CD4-positive, CD25-positive, alpha-beta regulatory T cell (primary cell): ENCODE measurements at regions not wholly inside any gene's neighbourhood (a gene's known extent, or its start where the extent isn't known, plus 50 kb on each side); places are given as distances from the start of the nearest gene placed in this dataset.
"Not testable (repeated sequence)": the region's sequence is repeated elsewhere in the genome, so short reads cannot be mapped to it uniquely, and the experiment has no call there.

Source experiments
- ATAC-seq, 2 donors: fragments of 150-1000 bp; cut with Tn5 transposase; one replicate each; pipeline ENCODE4 v1.10.0; 2021; ENCODE audit warnings: low read depth in 2 of 2, moderate number of reproducible peaks in 2 of 2, moderate library complexity in 1 of 2
- DNase-seq, 3 donors: peaks; one replicate each; pipeline versions ENCODE4 v3.0.0 to v3.0.0-alpha.2; 2012 to 2022; ENCODE audit warnings: mixed read lengths in 1 of 3
- H3K27ac ChIP-seq: one replicate; pipeline ENCODE4 v1.7.0; 2013; ENCODE audit warnings: mild to moderate bottlenecking, low read length; ENCODE audit not compliant: insufficient read depth, poor library complexity, severe bottlenecking
- H3K27me3 ChIP-seq: one replicate; pipeline ENCODE4 v1.7.0; 2013; ENCODE audit warnings: low read length; ENCODE audit not compliant: control insufficient read depth, insufficient read depth
- H3K36me3 ChIP-seq: one replicate; pipeline ENCODE4 v1.7.0; 2013; ENCODE audit warnings: mild to moderate bottlenecking, low read length, moderate library complexity; ENCODE audit not compliant: control insufficient read depth, insufficient read depth
- H3K4me1 ChIP-seq: 2 replicates; pipeline ENCODE4 v1.7.0; 2013; ENCODE audit warnings: mild to moderate bottlenecking, low read length; ENCODE audit not compliant: insufficient read depth, control insufficient read depth, poor library complexity, severe bottlenecking
- H3K4me3 ChIP-seq: one replicate; pipeline ENCODE4 v1.7.0; 2013; ENCODE audit warnings: low read depth, mild to moderate bottlenecking, low read length, moderate library complexity
- H3K9me3 ChIP-seq, 2 experiments: 1 replicate in 1 of 2; 2 replicates in 1 of 2; pipeline ENCODE4 v1.7.0; 2013; ENCODE audit warnings: low read length in 2 of 2, mild to moderate bottlenecking in 1 of 2, moderate library complexity in 1 of 2; ENCODE audit not compliant: control insufficient read depth in 2 of 2
- H3K27ac Mint-ChIP-seq, 3 donors: one replicate each; pipeline ENCODE4 v1.8.0; 2020 to 2022; ENCODE audit warnings: mild to moderate bottlenecking in 3 of 3, mixed read lengths in 3 of 3, moderate library complexity in 2 of 3
- H3K27me3 Mint-ChIP-seq: one replicate; pipeline ENCODE4 v1.8.0; 2022; ENCODE audit warnings: mild to moderate bottlenecking, mixed read lengths
- H3K36me3 Mint-ChIP-seq: one replicate; pipeline ENCODE4 v1.8.0; 2020; ENCODE audit warnings: mixed read lengths
- H3K4me1 Mint-ChIP-seq, 4 donors: one replicate each; pipeline ENCODE4 v1.8.0; 2020 to 2022; ENCODE audit warnings: mixed read lengths in 4 of 4, mild to moderate bottlenecking in 1 of 4
- H3K4me3 Mint-ChIP-seq, 4 donors: one replicate each; pipeline ENCODE4 v1.8.0; 2020 to 2022; ENCODE audit warnings: mild to moderate bottlenecking in 4 of 4, mixed read lengths in 4 of 4, moderate library complexity in 3 of 4
- H3K9me3 Mint-ChIP-seq, 7 donors: one replicate each; pipeline ENCODE4 v1.8.0; 2020 to 2022; ENCODE audit warnings: mixed read lengths in 7 of 7, mild to moderate bottlenecking in 3 of 7, moderate library complexity in 2 of 7

DNA sequence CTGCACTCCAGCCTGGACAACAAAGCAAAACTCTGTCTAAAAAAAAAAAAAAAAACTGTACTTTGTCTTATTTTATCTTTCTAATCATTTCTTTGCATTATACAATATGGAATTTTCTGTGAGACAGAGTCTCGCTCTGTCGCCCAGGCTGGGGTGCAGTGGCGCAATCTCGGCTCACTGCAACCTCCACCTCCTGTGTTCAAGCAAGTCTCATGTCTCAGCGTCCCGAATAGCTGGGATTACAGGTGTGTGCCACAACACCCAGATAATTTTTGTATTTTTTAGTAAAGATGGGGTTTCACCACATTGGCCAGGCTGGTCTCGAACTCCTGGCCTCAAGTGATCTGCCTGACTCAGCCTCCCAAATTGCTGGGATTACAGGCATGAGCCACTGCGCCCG lies 90.0 kb downstream of the MRPL14 start:
- ATAC-seq, H3K4me1 Mint-ChIP-seq, H3K36me3 Mint-ChIP-seq, H3K27ac Mint-ChIP-seq, H3K4me1 ChIP-seq, DNase-seq, H3K27me3 ChIP-seq, H3K4me3 ChIP-seq, H3K36me3 ChIP-seq, H3K27ac ChIP-seq, H3K9me3 Mint-ChIP-seq, H3K4me3 Mint-ChIP-seq, H3K9me3 ChIP-seq: not testable (repeated sequence)
- peaks cover 17% of the 10 kb centered on the region for H3K27me3 Mint-ChIP-seq

DNA sequence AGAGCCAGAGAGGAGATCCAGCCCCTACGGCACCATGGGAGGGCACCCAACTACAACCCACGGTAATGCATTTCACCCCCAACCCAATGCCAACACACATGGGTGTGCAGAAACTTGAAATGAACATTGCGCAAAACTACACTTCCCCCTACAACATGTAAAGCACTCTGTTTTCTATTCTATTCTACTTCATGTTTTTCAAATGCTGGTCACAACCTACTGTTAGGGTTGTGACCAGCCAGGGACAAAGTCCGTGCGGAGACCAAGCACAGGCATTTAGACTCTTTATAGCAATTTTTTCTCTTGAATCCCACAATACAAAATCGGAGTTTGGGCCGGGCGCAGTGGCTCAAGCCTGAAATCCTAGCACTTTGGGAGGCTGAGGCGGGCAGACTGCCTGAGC lies 90.6 kb downstream of the MRPL14 start:
- Histone ChIP-seq H3K27me3 (no peaks in the 10 kb centered on the region), H3K4me1 (no peaks in the 10 kb centered on the region), H3K9me3 (no peaks in the 10 kb centered on the region), H3K4me3 (no peak overlapping the region), H3K27ac (no peak overlapping the region), H3K36me3 (no peaks in the 10 kb centered on the region)
- no peak for ATAC-seq
- Mint-ChIP-seq H3K4me1 (peaks cover 0 to 2% (median 0%) of the 10 kb centered on the region in 4 donors), H3K27ac (peak overlapping the region in 1 of 3 donors; percentile 44), H3K9me3 (no peaks in the 10 kb centered on the region), H3K36me3 (no peaks in the 10 kb centered on the region), H3K4me3 (no peak overlapping the region), H3K27me3 (peaks cover 21% of the 10 kb centered on the region)
- no peak for DNase-seq

DNA sequence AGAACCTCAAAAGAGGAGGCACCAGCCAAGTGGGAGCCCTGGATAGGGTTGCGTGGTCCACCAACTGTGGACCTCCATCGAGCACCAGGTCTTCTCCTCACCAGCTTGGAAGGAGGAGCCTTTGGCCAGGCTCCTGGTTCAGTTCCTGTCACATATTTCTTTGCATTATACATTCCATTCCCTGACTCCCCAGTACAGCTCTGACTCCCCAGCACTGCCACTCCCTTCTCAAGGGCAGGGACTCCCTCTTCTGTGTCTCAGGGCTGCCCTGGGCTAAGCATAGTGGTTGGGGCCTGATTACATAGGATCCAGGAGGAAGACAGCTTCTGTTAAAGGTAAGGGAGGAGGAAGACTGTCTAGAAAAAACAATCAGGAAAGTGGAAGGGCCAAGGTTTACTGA lies 91.1 kb downstream of the MRPL14 start:
- peaks cover 0 to 2% (median 0%) of the 10 kb centered on the region in 4 donors for H3K4me1 Mint-ChIP-seq
- no peaks in the 10 kb centered on the region for H3K9me3 Mint-ChIP-seq
- H3K9me3 ChIP-seq, result no peaks in the 10 kb centered on the region
- peak overlapping the region in 1 of 3 donors; percentile 44 for H3K27ac Mint-ChIP-seq
- H3K36me3 ChIP-seq, result no peaks in the 10 kb centered on the region
- H3K4me3 ChIP-seq, result no peak overlapping the region
- no peaks in the 10 kb centered on the region for H3K36me3 Mint-ChIP-seq
- ATAC-seq (no peak), DNase-seq (no peak)
- no peaks in the 10 kb centered on the region for H3K4me1 ChIP-seq
- no peak overlapping the region for H3K27ac ChIP-seq
- no peak overlapping the region for H3K4me3 Mint-ChIP-seq
- peaks cover 21% of the 10 kb centered on the region for H3K27me3 Mint-ChIP-seq
- H3K27me3 ChIP-seq, result no peaks in the 10 kb centered on the region

DNA sequence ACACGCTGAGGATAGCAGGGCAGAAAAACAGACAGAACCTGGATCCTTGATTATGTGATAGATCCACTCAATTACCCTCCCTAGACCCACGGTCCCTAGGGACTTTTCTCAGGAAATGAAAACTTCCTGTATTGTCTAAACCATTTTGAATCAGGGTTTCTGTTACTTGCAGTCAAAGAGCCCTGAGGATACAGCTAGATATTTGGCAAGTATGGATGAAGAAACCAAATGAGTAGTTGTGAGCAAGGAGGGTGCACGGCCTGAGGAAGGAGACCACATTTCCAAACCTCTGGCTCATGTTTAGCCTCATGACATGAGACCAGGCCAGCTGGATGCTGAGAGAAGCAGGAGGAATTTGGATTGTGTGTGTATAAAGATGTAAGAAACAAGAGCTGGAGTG lies 91.6 kb downstream of the MRPL14 start:
- H3K9me3 Mint-ChIP-seq, result no peaks in the 10 kb centered on the region

DNA sequence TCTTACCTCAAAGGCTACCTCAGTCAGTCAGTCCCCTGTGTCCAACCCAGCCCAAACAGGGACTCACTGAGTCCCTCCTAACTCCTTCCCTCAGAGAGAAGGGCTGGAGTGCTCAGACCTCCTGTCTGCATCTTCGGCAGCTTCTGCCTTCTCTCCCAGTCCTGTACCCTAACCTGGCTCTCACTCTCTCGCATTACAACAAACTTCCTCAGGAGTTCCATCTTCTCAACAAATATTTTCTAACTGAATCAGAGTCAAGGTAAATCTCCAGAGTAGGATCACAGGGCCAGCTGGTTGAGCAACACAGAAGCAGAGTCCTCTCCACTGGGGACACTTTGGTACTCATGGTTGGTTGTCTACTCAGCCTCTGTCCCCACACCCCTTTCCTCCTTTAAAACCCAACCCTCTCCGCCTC lies 92.3 kb downstream of the MRPL14 start:
- Mint-ChIP-seq H3K9me3 (no peaks in the 10 kb centered on the region), H3K4me3 (no peak overlapping the region), H3K27ac (peak overlapping the region in 1 of 3 donors; percentile 78), H3K27me3 (peaks cover 21% of the 10 kb centered on the region), H3K36me3 (no peaks in the 10 kb centered on the region), H3K4me1 (peaks cover 0 to 2% (median 0%) of the 10 kb centered on the region in 4 donors)
- Histone ChIP-seq H3K4me3 (no peak overlapping the region), H3K27ac (no peak overlapping the region), H3K9me3 (no peaks in the 10 kb centered on the region), H3K4me1 (no peaks in the 10 kb centered on the region), H3K27me3 (no peaks in the 10 kb centered on the region), H3K36me3 (no peaks in the 10 kb centered on the region)
- ATAC-seq (no peak), DNase-seq (no peak)

More for the DNA sequence above, 91.6 kb downstream of the MRPL14 start:
- peaks cover 0 to 2% (median 0%) of the 10 kb centered on the region in 4 donors for H3K4me1 Mint-ChIP-seq
- Histone ChIP-seq H3K27ac (no peak overlapping the region), H3K4me3 (no peak overlapping the region), H3K36me3 (no peaks in the 10 kb centered on the region), H3K9me3 (no peaks in the 10 kb centered on the region), H3K27me3 (no peaks in the 10 kb centered on the region), H3K4me1 (no peaks in the 10 kb centered on the region)
- H3K36me3 Mint-ChIP-seq, result no peaks in the 10 kb centered on the region
- no peak overlapping the region for H3K4me3 Mint-ChIP-seq
- H3K27me3 Mint-ChIP-seq, result peaks cover 21% of the 10 kb centered on the region
- no peak for DNase-seq
- no peak for ATAC-seq
- H3K27ac Mint-ChIP-seq, result no peak overlapping the region

DNA sequence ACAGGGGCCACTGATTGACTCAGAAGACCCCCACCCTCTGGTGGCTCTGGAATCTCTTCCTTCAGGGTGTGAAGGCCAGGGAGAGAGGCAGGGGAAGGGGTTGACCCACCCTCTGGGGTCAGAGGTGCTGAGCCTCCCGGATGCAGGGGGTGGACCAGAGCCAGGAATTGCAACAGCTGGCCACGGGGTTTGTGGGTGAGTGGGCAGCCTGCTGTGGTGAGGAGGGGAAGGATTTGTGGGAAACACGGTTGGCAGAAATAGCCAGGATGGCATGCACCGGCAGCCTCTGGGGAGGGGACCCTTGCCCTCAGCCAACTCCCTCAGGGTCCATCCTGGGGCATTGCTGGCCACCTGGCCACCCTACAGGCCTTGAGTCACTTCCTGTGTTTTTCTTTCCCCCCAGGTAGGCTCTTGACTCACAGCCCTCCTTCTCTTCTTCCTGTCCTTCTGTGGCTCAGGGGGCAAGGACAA lies 92.8 kb downstream of the MRPL14 start:
- peak overlapping the region in 1 of 3 donors; percentile 78 for H3K27ac Mint-ChIP-seq
- H3K36me3 Mint-ChIP-seq, result no peaks in the 10 kb centered on the region
- no peak overlapping the region for H3K4me3 Mint-ChIP-seq
- DNase-seq (no peak), ATAC-seq (no peak)
- Histone ChIP-seq H3K27ac (no peak overlapping the region), H3K9me3 (no peaks in the 10 kb centered on the region), H3K4me3 (no peak overlapping the region), H3K4me1 (no peaks in the 10 kb centered on the region), H3K27me3 (no peaks in the 10 kb centered on the region), H3K36me3 (no peaks in the 10 kb centered on the region)
- peaks cover 0 to 2% (median 0%) of the 10 kb centered on the region in 4 donors for H3K4me1 Mint-ChIP-seq
- H3K27me3 Mint-ChIP-seq, result peaks cover 21% of the 10 kb centered on the region
- no peaks in the 10 kb centered on the region for H3K9me3 Mint-ChIP-seq

DNA sequence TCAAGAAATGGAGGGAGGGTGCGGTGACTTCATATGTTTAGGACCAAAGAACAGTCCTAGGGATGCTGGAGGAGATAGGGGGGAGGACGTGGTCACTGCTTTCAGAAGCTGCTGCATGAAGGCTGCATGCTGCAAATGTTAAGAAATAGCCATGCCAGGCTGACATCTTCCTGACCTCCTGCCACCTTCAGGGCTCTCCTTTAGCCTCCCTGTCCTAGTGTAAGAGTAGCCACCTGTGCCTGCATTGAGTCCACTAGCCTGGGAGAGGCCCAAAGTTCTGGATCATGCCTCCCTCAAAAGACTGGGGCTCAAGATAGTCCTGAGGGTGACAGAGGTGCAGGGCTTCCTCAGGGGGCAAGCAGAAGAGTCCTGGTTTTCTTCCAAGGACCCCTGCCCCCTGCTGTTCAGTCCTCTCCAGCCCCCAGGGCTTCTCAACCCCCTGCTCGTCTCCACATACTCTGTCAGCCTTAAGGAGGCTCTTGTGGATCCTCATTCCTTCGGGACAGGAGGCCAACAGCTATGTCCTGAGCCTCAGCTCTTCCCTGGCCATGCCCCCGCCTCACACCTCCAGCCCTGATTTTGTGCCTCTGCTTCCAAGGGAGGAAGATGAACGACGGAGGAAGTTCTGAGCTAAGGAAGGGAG lies 96.3 kb downstream of the MRPL14 start:
- Histone ChIP-seq H3K9me3 (no peaks in the 10 kb centered on the region), H3K4me1 (no peaks in the 10 kb centered on the region), H3K4me3 (no peak overlapping the region), H3K27ac (no peak overlapping the region), H3K27me3 (no peaks in the 10 kb centered on the region), H3K36me3 (no peaks in the 10 kb centered on the region)
- no peaks in the 10 kb centered on the region for H3K9me3 Mint-ChIP-seq
- H3K36me3 Mint-ChIP-seq, result no peaks in the 10 kb centered on the region
- DNase-seq (no peak), ATAC-seq (no peak)
- H3K27me3 Mint-ChIP-seq, result peaks cover 13% of the 10 kb centered on the region
- H3K4me3 Mint-ChIP-seq, result no peak overlapping the region
- H3K27ac Mint-ChIP-seq, result no peak overlapping the region
- peaks cover 0 to 2% (median 0%) of the 10 kb centered on the region in 4 donors for H3K4me1 Mint-ChIP-seq

DNA sequence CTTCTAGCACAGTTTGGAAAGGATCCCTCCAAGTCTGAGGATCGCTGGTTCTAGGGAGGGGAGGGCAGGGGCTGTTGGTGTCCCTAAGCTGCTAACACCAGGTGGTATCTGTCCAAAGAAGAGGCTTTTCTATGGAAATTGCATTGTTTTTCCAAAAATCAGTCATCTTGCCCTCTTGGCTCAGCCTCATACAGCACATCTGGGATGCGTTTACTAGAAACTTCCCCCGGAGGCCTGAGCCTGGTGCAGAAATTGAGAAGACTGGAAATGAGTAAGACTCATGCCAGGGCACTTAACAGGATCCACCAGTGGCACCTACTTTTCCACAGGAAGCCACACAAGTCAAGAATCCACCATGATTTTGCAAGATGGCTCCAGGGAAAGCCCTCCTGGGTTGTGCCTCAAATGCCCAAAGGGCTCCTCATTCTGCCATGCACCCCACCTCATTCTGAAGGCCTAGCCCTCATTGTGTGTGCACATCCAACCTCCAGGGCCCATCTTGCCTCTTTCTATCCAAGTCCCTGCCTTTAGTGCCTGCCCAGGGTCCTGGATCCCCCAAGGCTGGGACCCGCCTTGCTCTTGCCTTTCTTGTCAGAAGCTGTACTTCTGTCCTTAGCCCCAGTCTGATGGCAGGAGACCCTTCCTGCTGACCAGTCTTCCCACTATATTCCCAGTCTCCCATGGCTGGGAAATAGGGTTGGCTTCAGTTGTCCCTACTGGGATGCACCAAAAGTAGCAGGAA lies 97.6 kb downstream of the MRPL14 start:
- Histone ChIP-seq H3K27me3 (no peaks in the 10 kb centered on the region), H3K27ac (no peak overlapping the region), H3K4me1 (no peaks in the 10 kb centered on the region), H3K4me3 (no peak overlapping the region), H3K36me3 (no peaks in the 10 kb centered on the region), H3K9me3 (no peaks in the 10 kb centered on the region)
- H3K9me3 Mint-ChIP-seq, result no peaks in the 10 kb centered on the region
- no peak overlapping the region for H3K27ac Mint-ChIP-seq
- no peaks in the 10 kb centered on the region for H3K4me1 Mint-ChIP-seq
- no peak overlapping the region for H3K4me3 Mint-ChIP-seq
- ATAC-seq, result no peak
- no peaks in the 10 kb centered on the region for H3K36me3 Mint-ChIP-seq
- no peak for DNase-seq
- peaks cover 13% of the 10 kb centered on the region for H3K27me3 Mint-ChIP-seq
